GM21529 (cell line): ENCODE measurements at regions not wholly inside any gene's neighbourhood (a gene's known extent, or its start where the extent isn't known, plus 50 kb on each side); places are given as distances from the start of the nearest gene placed in this dataset.
"Not testable (repeated sequence)": the region's sequence is repeated elsewhere in the genome, so short reads cannot be mapped to it uniquely, and the experiment has no call there.

Experiments used
- ATAC-seq: cut with Tn5 transposase; IDR thresholded peaks from one replicate; pipeline ENCODE4 v1.9.1; 2021; ENCODE audit not compliant: unreplicated experiment

- no peak for ATAC-seq
Observed at GRCh38 chr2:82226441-82226840, 1921.9 kb upstream of the LRRTM1 start.

GRCh38 chr2:82224301-82224940, 1919.9 kb upstream of the LRRTM1 start:
- ATAC-seq: no peak

GRCh38 chr2:82215212-82215611, 1910.7 kb upstream of the LRRTM1 start:
- ATAC-seq: no peak

GRCh38 chr2:82199493-82199852, 1894.9 kb upstream of the LRRTM1 start:
- no peak for ATAC-seq

GRCh38 chr2:82198809-82199492, 1894.4 kb upstream of the LRRTM1 start:
- ATAC-seq: no peak

- no peak for ATAC-seq
Observed at GRCh38 chr2:82182270-82182669, 1877.7 kb upstream of the LRRTM1 start.

- ATAC-seq: not testable (repeated sequence)
Observed at GRCh38 chr2:82175210-82175609, 1870.7 kb upstream of the LRRTM1 start.

GRCh38 chr2:82172483-82172882, 1867.9 kb upstream of the LRRTM1 start:
- no peak for ATAC-seq

- no peak for ATAC-seq
Observed at GRCh38 chr2:82169379-82169778, 1864.8 kb upstream of the LRRTM1 start.

GRCh38 chr2:82165377-82165776, 1860.8 kb upstream of the LRRTM1 start:
- ATAC-seq: no peak

- ATAC-seq: no peak
Observed at GRCh38 chr2:82158150-82158549, 1853.6 kb upstream of the LRRTM1 start.

- no peak for ATAC-seq
Observed at GRCh38 chr2:82155469-82155868, 1850.9 kb upstream of the LRRTM1 start.

- no peak for ATAC-seq
Observed at GRCh38 chr2:82143343-82143742, 1838.8 kb upstream of the LRRTM1 start.

- ATAC-seq: no peak
Observed at GRCh38 chr2:82139979-82140611, 1835.5 kb upstream of the LRRTM1 start.

GRCh38 chr2:82137441-82137840, 1832.9 kb upstream of the LRRTM1 start:
- ATAC-seq: no peak

GRCh38 chr2:82128051-82128450, 1823.5 kb upstream of the LRRTM1 start:
- ATAC-seq: no peak

GRCh38 chr2:82124629-82125028, 1820.1 kb upstream of the LRRTM1 start:
- ATAC-seq: no peak

- ATAC-seq: no peak
Observed at GRCh38 chr2:82120654-82121053, 1816.1 kb upstream of the LRRTM1 start.

- no peak for ATAC-seq
Observed at GRCh38 chr2:82120115-82120514, 1815.6 kb upstream of the LRRTM1 start.

- ATAC-seq: no peak
Observed at GRCh38 chr2:82109418-82109817, 1804.9 kb upstream of the LRRTM1 start.

- ATAC-seq: no peak
Observed at GRCh38 chr2:82098617-82099016, 1794.1 kb upstream of the LRRTM1 start.

GRCh38 chr2:82089518-82089917, 1785.0 kb upstream of the LRRTM1 start:
- no peak for ATAC-seq
